ENCODE measurements at regions not wholly inside any gene's neighbourhood (a gene's known extent, or its start where the extent isn't known, plus 50 kb on each side); places are given as distances from the start of the nearest gene placed in this dataset.

GRCh38 chr14:81673930-81674329 lies 140.3 kb upstream of the SEL1L start:
- no peak for DNase-seq

GRCh38 chr14:81676395-81676794 lies 142.7 kb upstream of the SEL1L start:
- no peak for DNase-seq

GRCh38 chr14:81676879-81677278 lies 143.2 kb upstream of the SEL1L start:
- no peak for DNase-seq

- no peak for DNase-seq
Observed at GRCh38 chr14:81677736-81678135, 144.1 kb upstream of the SEL1L start.

GRCh38 chr14:81679226-81679625 lies 145.6 kb upstream of the SEL1L start:
- DNase-seq = no peak

GRCh38 chr14:81681541-81681940 lies 147.9 kb upstream of the SEL1L start:
- DNase-seq = no peak

GRCh38 chr14:81682134-81682533 lies 148.5 kb upstream of the SEL1L start:
- DNase-seq = no peak

- no peak for DNase-seq
Observed at GRCh38 chr14:81682701-81683100, 149.0 kb upstream of the SEL1L start.

- no peak for DNase-seq
Observed at GRCh38 chr14:81684696-81685095, 151.0 kb upstream of the SEL1L start.

- DNase-seq = no peak
Observed at GRCh38 chr14:81686512-81686911, 152.9 kb upstream of the SEL1L start.

- no peak for DNase-seq
Observed at GRCh38 chr14:81691931-81692330, 158.3 kb upstream of the SEL1L start.

GRCh38 chr14:81694419-81694818 lies 160.8 kb upstream of the SEL1L start:
- no peak for DNase-seq

- DNase-seq = no peak
Observed at GRCh38 chr14:81709681-81710080, 176.0 kb upstream of the SEL1L start.

GRCh38 chr14:81710232-81710845 lies 176.7 kb upstream of the SEL1L start:
- peak; percentile 14 for DNase-seq

- no peak for DNase-seq
Observed at GRCh38 chr14:81715731-81716130, 182.1 kb upstream of the SEL1L start.

- DNase-seq = no peak
Observed at GRCh38 chr14:81716953-81717352, 183.3 kb upstream of the SEL1L start.

GRCh38 chr14:81723956-81724355 lies 190.3 kb upstream of the SEL1L start:
- DNase-seq = no peak

GRCh38 chr14:81727218-81727617 lies 193.6 kb upstream of the SEL1L start:
- DNase-seq = no peak

GRCh38 chr14:81728447-81728846 lies 194.8 kb upstream of the SEL1L start:
- no peak for DNase-seq

GRCh38 chr14:81729622-81730021 lies 196.0 kb upstream of the SEL1L start:
- no peak for DNase-seq

GRCh38 chr14:81737938-81738337 lies 204.3 kb upstream of the SEL1L start:
- DNase-seq = no peak

- DNase-seq = no peak
Observed at GRCh38 chr14:81738946-81739659, 205.4 kb upstream of the SEL1L start.

- DNase-seq = no peak
Observed at GRCh38 chr14:81743605-81744004, 210.0 kb upstream of the SEL1L start.

GRCh38 chr14:81751198-81751597 lies 217.5 kb upstream of the SEL1L start:
- DNase-seq = no peak

GRCh38 chr14:81759541-81759940 lies 225.9 kb upstream of the SEL1L start:
- no peak for DNase-seq

Data from NCI-H1048 (cell line).